NCI-H446 (cell line): ENCODE measurements at regions not wholly inside any gene's neighbourhood (a gene's known extent, or its start where the extent isn't known, plus 50 kb on each side); places are given as distances from the start of the nearest gene placed in this dataset.
"Not testable (repeated sequence)": the region's sequence is repeated elsewhere in the genome, so short reads cannot be mapped to it uniquely, and the experiment has no call there.

ENCODE experiments used
- DNase-seq, 2 experiments: peaks; one replicate each; lab custom pipeline; 2025; lab: John Stamatoyannopoulos, UW

DNA sequence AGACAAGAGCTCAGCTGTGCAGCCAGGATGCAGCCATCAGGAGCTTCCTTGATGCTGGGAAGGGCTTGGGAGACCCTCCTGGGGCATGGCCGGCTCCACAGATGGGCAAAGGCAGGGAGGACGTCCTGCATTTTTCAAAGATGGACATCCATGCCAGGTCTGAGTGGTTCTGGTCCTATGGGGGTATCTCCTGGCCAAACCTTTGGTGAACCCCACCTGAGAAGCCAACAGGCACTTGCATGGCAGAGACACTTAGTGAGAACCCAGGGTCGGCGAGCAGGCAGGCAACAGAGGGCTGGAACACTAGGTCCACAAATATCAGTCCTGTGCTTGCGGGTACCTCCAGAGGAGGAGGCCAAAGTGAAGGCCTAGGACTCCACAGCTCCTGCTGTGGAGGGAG lies 70.0 kb downstream of the KCTD15 start:
- no peak for DNase-seq

DNA sequence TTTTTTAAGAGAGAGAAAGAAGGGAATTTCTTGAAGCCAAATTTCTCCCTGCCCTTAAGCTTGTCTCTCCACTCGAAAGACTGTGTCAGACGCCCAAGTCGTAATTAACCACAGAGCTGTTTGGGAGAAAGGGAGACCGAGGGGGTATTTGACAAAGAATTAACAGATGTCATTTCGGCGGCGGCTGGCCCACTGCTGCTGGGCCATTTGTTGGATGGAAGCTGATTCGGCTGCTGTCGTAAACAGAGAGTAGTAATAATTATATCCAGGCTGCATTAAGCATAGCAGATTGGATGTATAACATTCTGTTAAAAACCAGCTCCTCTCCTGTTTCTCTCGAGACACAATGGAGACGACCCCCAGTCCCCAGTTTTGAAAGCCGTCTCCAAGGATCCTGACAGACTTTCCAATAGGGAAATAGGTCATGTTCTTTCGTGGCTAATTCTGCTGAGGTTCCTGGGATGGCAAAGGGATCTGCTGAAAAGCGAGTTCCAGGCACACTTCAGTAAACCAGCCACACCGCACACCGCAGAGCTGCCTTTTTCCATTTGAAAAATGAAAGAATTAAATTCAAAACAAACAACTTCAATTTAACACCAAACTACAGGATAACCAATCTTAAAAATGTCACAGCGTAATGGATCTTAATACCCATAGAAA lies 71.5 kb downstream of the KCTD15 start:
- DNase-seq: no peak

DNA sequence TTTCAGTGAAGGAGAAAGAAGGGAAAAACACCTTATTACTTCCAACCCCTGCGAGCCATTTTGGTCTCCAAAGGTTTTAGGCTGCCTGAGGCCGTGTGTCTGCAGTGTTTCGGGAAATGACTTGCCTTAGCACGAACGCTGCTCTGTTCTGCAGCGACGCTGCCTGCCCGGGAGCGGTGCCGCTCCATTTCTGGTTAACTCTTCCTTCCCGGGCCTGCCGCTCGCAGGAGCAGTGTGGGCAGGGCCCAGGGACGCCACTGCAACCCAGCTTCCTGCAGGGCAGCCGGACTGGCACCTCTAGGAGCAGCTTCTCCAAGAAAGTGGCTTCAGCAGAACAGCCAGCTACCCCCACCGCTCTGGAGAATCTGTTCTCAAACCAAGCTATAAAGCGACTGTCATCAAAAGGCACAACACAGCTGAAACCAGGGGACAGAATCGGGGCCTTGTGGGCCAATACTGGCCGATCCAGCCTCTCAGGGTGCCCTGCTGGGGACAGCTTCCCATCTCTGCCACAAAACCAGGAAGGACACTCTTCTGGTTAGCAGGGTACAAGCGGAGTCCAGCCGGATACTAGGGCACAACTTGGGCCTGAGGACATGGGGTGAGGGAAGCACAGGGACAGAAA lies 72.2 kb downstream of the KCTD15 start:
- no peak for DNase-seq

DNA sequence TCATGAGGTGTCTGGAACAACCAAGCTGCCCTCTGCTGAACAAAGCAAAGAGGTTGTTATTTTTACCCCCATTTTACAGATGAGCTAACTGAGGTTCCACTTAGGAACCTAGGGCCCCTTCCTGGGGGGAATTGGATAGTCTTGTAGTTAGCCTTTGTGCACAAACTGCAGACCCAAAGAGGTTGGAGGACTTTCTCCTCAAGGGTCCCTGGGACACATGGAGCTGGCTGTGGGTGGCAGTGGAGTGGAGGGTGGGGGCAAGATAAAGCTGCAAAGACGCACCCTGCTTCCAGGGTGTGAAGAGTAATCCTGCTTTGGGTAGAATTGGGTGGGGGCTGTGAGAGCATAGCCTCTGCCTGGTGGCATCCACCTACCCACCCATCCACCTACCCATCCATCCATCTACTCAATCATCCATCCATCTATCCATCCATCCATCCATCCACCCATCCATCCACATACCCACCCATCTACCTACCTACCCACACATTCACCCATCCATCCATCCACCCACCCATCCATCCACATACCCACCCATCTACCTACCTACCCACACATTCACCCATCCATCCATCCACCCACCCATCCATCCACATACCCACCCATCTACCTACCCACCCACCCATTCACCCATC lies 73.7 kb downstream of the KCTD15 start:
- DNase-seq: not testable (repeated sequence)

DNA sequence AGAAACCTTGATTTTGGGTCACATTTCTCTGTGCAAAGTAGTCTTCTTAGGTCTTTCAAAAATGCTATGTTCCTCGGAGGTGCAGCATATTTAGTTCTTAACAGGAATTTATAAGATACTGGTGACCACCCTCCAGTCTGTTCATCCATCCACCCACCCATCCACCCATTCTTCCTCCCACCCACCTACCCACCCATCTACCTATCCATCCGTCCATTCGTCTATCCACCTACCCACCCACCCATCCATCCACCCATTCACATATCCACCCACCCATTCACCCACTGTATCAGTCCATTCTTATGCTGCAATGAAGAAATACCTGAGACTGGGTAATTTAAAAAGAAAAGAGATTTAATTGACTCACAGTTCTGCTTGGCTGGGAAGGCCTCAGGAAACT lies 74.9 kb downstream of the KCTD15 start:
- no peak for DNase-seq

DNA sequence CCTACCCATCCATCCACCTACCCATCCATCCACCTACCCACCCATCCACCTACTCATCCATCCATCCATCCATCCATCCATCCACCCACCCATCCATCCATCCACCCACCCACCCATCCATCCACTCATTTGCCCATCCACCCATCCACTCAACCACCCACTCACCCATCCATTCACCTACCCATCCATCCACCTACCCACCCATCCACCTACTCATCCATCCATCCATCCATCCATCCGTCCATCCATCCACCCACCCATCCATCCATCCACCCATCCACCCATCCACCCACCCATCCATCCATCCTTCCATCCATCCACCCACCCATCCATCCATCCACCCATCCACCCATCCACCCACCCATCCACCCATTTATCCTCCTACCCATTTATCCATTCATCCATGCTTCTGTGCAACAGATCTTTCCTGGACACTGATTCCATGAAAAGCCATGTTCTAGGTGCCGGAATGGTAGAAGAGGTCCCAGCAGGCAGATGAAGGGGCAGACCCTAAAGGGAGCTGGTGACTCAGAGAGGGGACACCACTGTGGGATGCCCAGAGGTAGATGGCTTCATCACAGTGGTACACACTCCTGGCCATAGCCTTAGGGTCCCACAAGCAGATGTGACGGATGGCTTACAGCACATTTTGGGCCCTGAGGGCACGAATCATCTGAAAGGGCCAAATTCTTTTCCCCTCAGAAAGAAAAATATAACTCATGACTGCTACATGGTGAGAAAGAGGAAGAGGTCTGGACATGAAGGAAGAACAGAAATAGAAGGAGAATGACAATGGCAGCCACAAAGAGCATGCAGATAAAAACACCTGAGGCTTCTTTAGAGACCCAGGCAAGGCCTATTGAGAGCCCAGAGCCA lies 76.0 kb downstream of the KCTD15 start:
- DNase-seq: no peak

DNA sequence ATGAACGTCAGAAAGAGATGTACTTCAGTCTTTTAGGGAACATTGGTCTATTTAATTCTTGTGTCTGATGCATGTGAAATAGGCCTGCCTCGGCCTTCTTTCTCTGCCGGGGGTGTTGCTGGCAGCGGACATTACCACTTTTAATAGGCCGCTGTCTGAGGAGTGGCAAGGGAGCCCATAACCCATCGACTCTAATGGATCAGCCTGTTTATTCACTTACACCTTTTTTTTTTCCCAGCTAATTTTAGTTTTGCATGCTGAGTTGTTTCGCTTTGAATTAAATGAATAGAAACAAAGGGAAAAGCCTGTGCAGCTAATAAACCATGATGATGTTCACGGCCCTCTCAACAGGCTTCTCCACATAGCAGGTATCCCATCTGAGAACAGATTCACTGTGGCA lies 78.4 kb downstream of the KCTD15 start:
- no peak for DNase-seq

DNA sequence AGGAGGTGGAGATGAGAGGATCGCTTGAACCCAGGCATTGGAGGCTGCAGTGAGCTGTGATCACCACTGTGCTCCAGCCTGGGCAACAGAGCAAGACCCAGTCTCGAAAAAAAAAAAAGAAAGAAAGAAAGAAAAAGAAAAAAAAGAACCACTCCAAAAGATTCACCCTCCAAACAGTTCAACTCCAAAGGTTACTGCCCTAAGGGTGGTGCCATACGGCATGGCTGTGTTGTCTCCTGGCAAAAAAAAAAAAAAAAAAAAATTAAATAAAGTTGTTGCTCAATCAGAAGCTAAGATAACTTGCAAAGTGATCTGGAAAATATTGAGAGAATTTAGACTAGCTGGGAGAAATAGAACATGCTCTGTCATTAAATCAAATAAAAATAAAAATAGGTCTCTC lies 79.5 kb downstream of the KCTD15 start:
- no peak for DNase-seq

DNA sequence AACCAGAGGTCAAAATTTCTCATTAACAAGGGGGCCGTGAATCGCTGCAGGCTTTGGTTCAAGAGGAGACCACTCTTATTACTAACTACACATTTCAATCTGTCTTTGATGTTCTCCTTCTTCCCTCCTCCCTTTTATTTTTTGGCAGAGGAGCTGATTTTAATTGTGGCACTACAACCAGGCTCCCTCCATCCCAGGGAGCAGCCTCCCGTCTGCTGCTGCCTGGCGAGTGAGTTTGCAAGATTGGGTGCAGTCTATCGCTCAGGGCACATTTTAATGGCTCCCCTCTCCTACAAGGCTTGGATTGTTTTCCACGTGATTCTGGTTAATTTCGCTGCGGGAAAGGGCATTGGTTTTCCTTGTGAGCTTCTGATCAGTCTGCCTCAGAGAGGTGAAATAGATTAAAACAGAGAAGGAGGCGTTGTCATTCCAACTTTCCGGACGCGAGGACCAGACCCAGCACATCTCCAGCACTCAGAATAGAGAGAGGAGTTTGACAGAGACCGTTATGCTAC lies 81.4 kb downstream of the KCTD15 start:
- DNase-seq: no peak

DNA sequence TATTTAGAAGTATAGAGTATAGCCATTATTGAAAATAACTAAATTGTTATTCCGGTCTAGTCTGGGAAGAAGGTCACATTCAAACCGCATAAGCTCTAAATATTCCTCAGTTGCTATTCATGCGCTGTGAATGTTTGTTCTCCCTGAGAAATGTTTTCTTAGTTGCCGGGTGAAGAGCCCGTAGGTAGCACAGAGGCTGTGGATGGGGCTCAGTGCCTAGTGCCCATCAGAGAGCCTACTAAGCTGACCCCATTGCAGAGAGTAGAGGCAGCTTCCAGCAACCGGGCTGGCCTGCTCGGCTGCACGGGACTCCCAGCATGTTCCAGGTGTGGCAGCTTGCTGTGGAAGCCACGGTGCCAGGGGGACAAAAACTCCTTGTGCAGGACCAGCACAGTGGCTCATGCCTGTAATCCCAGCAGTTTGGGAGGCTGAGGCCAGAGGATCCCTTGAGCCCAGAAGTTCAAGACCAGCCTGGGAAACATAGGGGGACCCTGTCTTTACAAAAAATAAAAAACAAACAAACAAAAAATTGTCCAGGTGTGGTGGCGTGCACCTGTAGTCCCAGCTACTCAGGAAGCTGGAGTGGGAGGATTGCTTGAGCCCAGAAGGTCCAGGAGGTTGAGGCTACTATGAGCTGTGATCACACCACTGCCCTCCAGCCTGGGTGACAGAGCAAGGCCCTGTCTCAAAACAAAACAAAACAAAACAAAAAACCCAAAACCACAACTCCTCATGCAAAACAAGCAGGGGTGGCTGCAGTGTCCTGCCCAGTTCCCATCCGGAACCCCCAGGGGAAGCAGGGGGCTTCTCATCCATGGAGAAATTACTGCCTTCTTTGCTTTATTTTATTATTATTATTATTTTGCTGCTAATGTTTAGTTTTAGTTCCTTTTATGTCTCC lies 82.5 kb downstream of the KCTD15 start:
- no peak for DNase-seq

DNA sequence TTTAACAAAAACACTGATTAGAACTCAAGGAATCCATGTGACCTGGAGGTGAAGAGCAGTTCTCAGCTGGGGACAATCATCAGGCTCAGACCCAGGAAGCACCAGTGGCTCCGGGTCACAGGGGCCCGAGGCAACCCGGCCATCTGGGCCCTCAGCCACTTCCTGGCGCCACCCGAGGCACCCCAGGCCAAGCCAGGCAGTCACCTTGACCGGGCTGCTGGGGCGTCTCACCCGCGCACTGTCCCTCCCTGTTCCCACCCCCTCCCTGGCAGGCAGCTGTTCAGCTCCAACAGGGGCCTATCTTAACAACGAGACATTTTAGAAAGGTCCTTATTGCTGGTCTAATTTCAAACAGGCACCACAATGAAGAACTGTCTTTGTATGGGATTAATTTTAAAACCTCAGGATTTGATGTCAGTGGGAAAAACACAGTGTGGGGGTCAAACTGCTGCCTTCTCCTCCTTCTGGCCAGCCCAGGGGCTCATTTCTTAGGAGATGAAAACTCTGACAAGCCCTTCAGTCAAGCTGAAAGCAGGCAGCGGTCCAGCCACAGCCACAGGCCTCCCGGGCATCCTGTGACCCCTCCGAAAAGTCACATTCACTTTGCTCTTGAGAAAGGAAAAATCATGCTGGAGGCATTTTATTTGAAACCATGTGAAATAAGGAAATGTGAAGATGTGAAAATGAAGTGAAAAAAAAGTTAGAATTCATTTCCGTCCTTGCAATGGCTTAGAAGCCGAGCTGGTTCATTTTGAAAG lies 83.3 kb downstream of the KCTD15 start:
- DNase-seq: no peak

DNA sequence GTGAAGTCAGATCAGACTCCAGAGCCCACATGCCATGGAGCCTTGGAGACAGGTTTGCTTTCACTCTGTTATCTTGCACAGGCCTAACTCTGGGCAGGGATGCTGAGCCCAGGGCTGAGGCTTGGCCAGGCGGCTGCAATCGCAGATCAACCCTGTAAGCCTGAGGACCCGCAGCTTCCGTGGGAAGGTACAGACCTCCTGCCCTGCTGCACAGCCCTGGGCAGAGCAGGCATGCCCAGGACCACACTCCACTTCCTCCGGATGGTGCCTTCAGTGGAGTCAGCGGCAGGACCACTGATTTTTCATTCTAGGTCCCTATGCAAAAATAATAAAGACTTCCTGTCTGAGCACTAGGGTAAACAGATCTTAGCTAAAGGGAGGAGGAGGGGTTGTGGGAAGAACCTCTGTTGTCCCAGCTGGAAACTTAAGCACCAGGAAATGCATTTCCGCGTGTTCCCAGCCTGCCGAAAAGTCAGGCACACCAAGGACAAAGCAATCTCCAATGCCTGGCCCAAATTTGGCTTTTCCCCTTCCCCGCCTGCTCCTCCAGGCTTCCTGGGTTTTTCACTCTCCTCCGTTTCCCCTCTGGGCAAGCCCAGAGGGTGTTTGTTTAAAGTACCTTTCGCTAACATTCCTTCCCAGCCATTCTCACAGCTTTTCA lies 87.3 kb downstream of the KCTD15 start:
- DNase-seq: no peak

DNA sequence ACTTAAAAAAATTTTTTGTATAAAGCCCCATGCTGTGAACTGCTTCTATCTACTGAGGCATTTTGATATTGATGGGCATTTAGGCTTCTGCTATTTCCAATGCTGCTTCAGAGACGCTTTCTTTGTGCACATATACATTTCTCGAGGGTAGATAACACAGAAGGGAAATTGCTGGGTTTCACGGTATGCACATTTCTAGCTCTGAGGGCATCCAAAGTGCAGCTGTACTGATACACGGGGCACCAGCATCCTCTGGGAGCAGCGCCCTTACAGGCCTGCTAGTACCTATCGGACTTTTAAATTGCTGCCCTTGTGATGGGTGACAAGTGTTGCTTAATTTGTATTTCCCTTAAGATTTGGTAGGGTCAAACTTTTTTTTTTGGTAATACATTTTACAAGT lies 88.6 kb downstream of the KCTD15 start:
- no peak for DNase-seq

DNA sequence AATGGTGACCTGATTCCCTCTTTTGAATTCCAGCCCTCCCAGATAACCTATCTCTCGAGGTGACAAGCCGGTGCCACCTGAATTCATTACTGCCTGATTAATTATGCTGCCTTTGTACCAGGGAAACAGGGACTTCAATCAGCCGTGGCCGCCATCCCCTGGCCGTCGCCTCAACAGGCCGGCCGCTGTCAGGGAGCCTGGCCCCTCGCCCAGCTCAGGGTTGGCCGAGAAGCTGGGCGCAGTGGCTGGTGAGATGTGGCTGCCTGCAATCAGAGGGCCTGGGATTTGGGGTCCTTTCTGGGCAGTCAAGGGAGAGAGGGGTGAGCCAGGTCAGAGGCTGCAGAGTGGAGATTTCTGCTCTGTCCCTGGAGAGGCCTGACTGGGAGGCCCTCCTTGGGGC lies 91.2 kb downstream of the KCTD15 start:
- no peak for DNase-seq

DNA sequence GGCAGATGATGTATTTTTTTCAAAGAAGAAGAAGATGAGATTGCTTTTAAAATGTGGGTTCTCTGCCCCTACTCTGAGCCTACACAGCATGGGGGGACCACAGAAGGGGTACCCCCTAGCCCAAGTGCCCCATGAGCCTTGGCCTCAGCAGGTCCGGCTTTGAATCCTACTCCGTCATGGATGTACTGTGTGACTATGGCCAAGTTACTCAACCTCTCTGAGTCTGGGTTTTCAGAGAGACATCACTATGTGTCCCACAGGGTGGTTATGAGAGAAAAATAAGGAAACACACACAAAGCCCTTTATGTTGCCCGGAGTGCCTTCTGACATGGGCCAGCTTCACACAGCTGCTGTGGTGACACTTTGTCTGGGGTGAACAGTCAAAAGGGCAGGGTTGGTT lies 92.0 kb downstream of the KCTD15 start:
- no peak for DNase-seq

DNA sequence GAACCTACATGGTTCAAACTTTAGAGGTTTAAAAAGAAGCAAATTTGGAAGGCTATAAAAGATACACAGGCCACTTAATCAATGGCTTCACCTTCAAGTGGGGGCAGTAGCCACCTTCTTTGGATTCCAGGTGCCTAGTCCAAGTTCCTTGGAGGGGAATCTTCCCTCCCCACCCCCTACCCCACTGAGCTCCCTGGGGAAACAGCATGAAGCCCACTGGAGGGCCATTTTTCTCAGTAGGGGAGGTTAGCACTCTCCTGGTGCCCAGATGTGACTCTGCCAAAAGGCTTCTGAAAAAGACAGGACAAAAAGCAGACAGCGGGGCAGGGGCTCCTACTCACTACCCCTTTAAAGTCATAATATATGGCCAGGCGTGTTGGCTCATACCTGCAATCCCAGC lies 93.9 kb downstream of the KCTD15 start:
- DNase-seq: no peak

DNA sequence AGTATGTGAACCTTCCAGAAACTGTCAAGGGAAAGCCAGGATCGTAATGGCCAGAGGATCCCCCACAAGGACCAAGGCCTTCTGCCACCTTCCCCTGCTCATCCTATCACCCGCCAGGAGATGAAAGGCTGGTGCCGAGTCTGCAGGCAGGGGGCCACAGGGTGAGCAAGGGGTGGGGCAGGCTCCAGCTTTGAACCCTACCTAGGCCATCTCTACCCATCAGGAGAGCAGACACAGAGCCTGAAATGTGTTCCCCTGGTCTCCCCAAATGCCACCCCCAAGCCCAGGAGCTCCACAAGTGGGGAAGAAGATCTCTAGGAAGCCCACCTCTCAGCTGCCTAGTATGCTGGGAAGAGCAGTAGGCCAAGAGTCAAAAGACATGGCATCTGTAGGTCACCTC lies 95.1 kb downstream of the KCTD15 start:
- DNase-seq: no peak

DNA sequence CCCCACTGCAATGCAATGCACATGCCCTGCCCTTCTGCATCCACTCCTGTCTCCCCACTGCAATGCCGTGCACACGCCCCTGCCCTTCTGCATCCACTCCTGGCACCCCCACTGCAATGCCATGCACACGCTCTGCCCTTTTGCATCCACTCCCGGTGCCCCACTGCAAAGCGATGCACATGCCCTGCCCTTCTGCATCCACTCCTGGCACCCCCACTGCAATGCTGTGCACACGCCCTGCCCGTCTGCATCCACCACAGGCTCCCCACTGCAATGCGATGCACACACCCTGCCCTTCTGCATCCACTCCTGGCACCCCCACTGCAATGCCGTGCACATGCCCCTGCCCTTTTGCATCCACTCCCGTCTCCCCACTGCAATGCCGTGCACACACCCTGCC lies 98.1 kb downstream of the KCTD15 start:
- DNase-seq: no peak

DNA sequence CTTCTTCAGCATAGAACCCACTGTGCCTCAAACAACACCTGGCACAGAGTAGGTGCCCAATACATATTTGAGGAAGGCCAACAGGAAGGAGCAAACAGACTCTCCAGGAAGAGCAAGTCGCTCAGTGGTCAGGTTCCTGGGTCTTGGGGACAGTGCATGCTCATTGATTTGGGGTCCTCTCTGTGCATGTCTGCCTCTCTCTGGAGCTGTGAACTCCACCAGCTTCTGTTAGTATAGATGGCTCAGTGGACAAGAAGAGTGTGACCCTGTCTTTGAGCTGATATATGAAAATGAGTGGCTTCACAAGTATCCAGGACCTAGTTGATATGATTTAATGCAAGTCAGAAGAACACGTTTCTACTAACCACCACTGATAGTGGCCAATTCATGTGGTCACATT lies 98.7 kb downstream of the KCTD15 start:
- DNase-seq: no peak

DNA sequence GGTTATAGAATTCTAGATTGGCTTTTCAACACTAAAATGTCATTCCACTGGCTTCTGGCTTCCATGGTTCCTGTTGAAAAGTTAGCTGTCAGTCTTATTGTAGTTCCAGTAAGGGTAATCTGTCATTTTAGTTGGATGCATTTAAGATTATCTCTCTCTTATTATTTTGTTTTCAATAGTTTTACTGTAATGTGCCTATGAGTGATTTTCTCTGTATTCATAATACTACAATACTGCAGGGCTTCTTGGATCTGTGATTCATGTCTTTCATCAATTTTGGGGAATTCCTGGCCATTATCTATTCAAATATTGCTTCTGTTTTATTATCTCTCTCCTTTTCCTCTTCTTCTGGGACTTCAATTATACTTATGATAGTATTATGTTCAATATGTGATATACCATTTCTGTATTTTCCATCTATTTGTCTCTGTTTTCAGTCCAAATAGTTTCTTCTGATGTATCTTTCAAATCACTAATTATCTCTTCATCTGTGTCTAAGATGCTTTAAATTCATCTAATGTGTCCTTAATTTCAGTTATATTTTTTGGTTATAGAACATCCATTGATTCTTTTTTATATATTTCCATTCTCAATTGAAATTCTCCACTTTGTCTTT lies 101.5 kb downstream of the KCTD15 start:
- DNase-seq: no peak
